Hepatocyte (in vitro differentiated cells): ENCODE measurements at regions not wholly inside any gene's neighbourhood (a gene's known extent, or its start where the extent isn't known, plus 50 kb on each side); places are given as distances from the start of the nearest gene placed in this dataset.

Experiments used
- CTCF ChIP-seq: fragments of 200-600 bp; sonication (generic); IDR thresholded peaks from 2 replicates; pipeline ENCODE4 v1.5.1; 2016; ENCODE audit warnings: antibody characterized with exemption, mild to moderate bottlenecking; ENCODE audit not compliant: poor library complexity
- EZH2 ChIP-seq: fragments of 200-600 bp; sonication (generic); IDR thresholded peaks from 2 replicates; pipeline ENCODE4 v1.6.1; 2016; ENCODE audit warnings: antibody characterized with exemption, mild to moderate bottlenecking, borderline replicate concordance
- EZH2phosphoT487 ChIP-seq: fragments of 200-600 bp; sonication (generic); IDR thresholded peaks from one replicate; pipeline ENCODE4 v1.6.1; 2018; ENCODE audit warnings: antibody characterized with exemption, mild to moderate bottlenecking, low read depth, moderate library complexity; ENCODE audit not compliant: unreplicated experiment, severe bottlenecking

- TF ChIP-seq CTCF (no peak), EZH2 (no peak), EZH2phosphoT487 (no peak)
These were observed 703.4 kb upstream of the GRAMD2B start for GRCh38 chr5:125719681-125720347.
